Lower lobe of right lung (tissue), 2 donors: ENCODE measurements at regions not wholly inside any gene's neighbourhood (a gene's known extent, or its start where the extent isn't known, plus 50 kb on each side); places are given as distances from the start of the nearest gene placed in this dataset.

Experiments used
- ATAC-seq, 2 donors: fragments of 200-7000 bp; cut with Tn5 transposase; one replicate each; pipeline ENCODE4 v1.9.1; 2020 to 2022; ENCODE audit warnings: mild to moderate bottlenecking in 2 of 2, moderate library complexity in 2 of 2
- DNase-seq: peaks from one replicate; pipeline ENCODE4 v3.0.0-alpha.2; 2020
- H3K27ac ChIP-seq: fragments of 200-600 bp; one replicate; pipeline ENCODE4 v1.8.0; 2022
- H3K27me3 ChIP-seq: fragments of 200-600 bp; one replicate; pipeline ENCODE4 v1.8.0; 2022; ENCODE audit warnings: low read depth
- H3K36me3 ChIP-seq: fragments of 200-600 bp; one replicate; pipeline ENCODE4 v1.8.0; 2022; ENCODE audit warnings: mild to moderate bottlenecking
- H3K4me1 ChIP-seq: fragments of 200-600 bp; one replicate; pipeline ENCODE4 v1.8.0; 2022
- H3K4me3 ChIP-seq: fragments of 200-600 bp; one replicate; pipeline ENCODE4 v1.8.0; 2022; ENCODE audit warnings: mild to moderate bottlenecking
- H3K9me3 ChIP-seq: fragments of 200-600 bp; one replicate; pipeline ENCODE4 v1.8.0; 2022
- intact Hi-C: fragments of 100-400 bp; cut with DNase I; formaldehyde crosslinking; loops from one replicate; pipeline ENCODE4 v1.11.0; 2022
- TF ChIP-seq, protein P1 (sequence below): fragments of 200-600 bp; IDR thresholded peaks from one replicate; pipeline ENCODE4 v1.8.0; 2022; ENCODE audit warnings: antibody characterized with exemption, mild to moderate bottlenecking
- donor health status: DM: no; HTN: yes; CAD: no; lungs with severe emphysema.

DNA sequence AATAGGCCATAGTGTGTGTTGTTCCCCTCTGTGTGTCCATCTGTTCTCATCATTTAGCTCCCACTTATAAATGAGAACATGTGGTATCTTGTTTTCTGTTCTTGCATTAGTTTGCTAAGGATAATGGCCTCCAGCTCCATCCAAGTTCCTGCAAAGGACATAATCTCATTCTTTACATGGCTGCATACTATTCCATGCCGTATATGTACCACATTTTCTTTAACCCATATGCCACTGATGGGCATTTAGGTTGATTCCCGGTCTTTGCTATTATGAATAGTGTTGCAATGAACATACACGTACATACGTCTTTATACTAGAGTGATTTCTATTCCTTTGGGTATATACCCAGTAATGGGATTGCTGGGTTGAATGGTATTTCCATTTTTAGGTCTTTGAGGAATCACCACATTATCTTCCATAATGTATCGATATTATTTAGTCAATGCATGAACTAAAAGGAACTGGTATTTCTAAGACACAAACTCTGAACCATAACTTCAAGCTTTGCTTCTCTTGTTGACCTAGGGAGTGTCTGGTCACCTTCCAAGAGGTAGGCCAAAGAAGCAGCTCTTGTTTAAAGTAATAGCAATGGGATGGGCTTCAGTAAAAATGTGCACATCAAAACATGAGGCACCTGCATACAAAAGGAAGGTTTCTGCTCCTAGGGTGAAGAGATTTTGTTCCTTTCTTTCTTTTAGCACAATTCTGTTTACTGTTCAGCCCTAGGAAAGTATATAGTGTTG lies 343.0 kb upstream of the ARID1B start:
- no peak for ATAC-seq
- no peak overlapping the region for H3K4me3 ChIP-seq
- TF ChIP-seq, protein P1, sequence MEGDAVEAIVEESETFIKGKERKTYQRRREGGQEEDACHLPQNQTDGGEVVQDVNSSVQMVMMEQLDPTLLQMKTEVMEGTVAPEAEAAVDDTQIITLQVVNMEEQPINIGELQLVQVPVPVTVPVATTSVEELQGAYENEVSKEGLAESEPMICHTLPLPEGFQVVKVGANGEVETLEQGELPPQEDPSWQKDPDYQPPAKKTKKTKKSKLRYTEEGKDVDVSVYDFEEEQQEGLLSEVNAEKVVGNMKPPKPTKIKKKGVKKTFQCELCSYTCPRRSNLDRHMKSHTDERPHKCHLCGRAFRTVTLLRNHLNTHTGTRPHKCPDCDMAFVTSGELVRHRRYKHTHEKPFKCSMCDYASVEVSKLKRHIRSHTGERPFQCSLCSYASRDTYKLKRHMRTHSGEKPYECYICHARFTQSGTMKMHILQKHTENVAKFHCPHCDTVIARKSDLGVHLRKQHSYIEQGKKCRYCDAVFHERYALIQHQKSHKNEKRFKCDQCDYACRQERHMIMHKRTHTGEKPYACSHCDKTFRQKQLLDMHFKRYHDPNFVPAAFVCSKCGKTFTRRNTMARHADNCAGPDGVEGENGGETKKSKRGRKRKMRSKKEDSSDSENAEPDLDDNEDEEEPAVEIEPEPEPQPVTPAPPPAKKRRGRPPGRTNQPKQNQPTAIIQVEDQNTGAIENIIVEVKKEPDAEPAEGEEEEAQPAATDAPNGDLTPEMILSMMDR, result no peak
- H3K9me3 ChIP-seq, result no peaks in the 10 kb centered on the region
- no peaks in the 10 kb centered on the region for H3K27me3 ChIP-seq
- intact Hi-C loops, result no loop called here
- H3K27ac ChIP-seq, result no peak overlapping the region
- no peaks in the 10 kb centered on the region for H3K4me1 ChIP-seq
- H3K36me3 ChIP-seq, result no peaks in the 10 kb centered on the region
- DNase-seq, result no peak

DNA sequence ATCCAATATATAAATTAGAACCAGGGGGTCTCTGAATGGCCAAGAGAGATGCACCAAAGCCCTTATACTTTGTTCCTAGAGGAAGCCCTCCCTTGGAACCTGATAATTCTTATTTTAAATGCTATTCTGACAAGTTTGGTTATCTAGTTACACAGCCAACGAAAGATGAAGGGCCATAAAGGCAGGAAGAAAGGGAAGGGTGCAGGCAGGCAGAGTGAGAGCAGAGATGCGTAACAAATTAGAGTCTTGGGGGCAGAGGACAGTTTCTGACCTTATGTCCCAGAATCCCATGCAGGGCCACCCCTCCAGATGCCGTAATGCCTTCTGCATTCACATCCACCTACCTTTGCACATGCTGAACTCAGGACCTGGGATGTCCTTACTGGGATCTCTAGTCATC lies 344.6 kb upstream of the ARID1B start:
- no peak overlapping the region for H3K27ac ChIP-seq
- no peak for ATAC-seq
- intact Hi-C loops, result no loop called here
- TF ChIP-seq, protein P1, result no peak
- H3K27me3 ChIP-seq, result no peaks in the 10 kb centered on the region
- no peaks in the 10 kb centered on the region for H3K9me3 ChIP-seq
- DNase-seq, result no peak
- H3K4me3 ChIP-seq, result no peak overlapping the region
- no peaks in the 10 kb centered on the region for H3K4me1 ChIP-seq
- no peaks in the 10 kb centered on the region for H3K36me3 ChIP-seq

GRCh38 chr6:156430386-156430785 lies 346.8 kb upstream of the ARID1B start:
- no peak for ATAC-seq
- Histone ChIP-seq H3K36me3 (no peaks in the 10 kb centered on the region), H3K27me3 (no peaks in the 10 kb centered on the region), H3K9me3 (no peaks in the 10 kb centered on the region), H3K4me1 (no peaks in the 10 kb centered on the region), H3K4me3 (no peak overlapping the region), H3K27ac (no peak overlapping the region)
- intact Hi-C loops, result no loop called here
- TF ChIP-seq, protein P1, result no peak
- no peak for DNase-seq

- H3K27ac ChIP-seq, result no peak overlapping the region
- intact Hi-C loops, result no loop called here
These were observed 349.8 kb upstream of the ARID1B start for GRCh38 chr6:156427345-156427744.

DNA sequence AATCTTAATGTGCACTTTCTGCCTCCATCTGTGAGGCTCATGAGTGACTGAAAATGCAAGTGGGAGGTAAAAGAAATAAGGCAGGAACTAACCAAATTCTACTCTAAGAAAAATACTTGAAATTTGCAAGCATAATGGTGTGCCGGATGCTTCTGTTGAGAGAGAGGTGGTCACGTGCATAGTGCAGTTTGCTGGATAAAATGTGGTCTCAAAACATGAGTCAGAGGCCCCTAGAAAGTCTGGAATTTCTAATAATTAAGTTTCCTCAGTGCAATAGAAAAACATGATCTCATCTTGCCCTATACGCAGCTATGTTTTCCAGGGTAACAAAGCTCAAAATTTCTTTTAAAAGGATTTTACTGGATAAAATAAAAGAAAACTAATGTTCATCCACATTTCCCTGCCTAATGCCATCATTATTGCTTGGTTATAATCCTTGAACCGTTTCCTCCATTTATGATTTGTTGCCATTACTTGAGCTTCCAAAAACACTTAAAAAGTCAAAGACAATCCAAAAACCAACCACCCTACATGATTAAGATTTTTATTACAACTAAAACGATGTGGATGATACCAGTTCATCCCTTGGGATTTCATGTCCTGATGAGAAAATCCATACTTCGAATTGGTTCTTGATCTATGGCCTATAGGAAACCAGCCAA lies 351.7 kb upstream of the ARID1B start:
- TF ChIP-seq, protein P1, result no peak

More at GRCh38 chr6:156427345-156427744, 349.8 kb upstream of the ARID1B start:
- Histone ChIP-seq H3K9me3 (no peaks in the 10 kb centered on the region), H3K36me3 (no peaks in the 10 kb centered on the region), H3K27me3 (no peaks in the 10 kb centered on the region), H3K4me3 (no peak overlapping the region), H3K4me1 (no peaks in the 10 kb centered on the region)
- TF ChIP-seq, protein P1, result no peak
- ATAC-seq (peak in 1 of 2 donors; percentile 41), DNase-seq (no peak)

More for the DNA sequence above, 351.7 kb upstream of the ARID1B start:
- Histone ChIP-seq H3K4me3 (no peak overlapping the region), H3K27me3 (no peaks in the 10 kb centered on the region), H3K36me3 (no peaks in the 10 kb centered on the region), H3K4me1 (no peaks in the 10 kb centered on the region), H3K27ac (no peak overlapping the region), H3K9me3 (no peaks in the 10 kb centered on the region)
- intact Hi-C loops, result no loop called here
- ATAC-seq (no peak), DNase-seq (no peak)
